GM19452 (cell line): ENCODE measurements at regions not wholly inside any gene's neighbourhood (a gene's known extent, or its start where the extent isn't known, plus 50 kb on each side); places are given as distances from the start of the nearest gene placed in this dataset.
"Not testable (repeated sequence)": the region's sequence is repeated elsewhere in the genome, so short reads cannot be mapped to it uniquely, and the experiment has no call there.

ENCODE experiments used
- ATAC-seq: cut with Tn5 transposase; IDR thresholded peaks from one replicate; pipeline ENCODE4 v1.9.1; 2021; ENCODE audit not compliant: unreplicated experiment

GRCh38 chr13:94824601-94825000, 112.3 kb upstream of the SOX21 start:
- no peak for ATAC-seq

- no peak for ATAC-seq
Measured at GRCh38 chr13:94822356-94822755, 110.0 kb upstream of the SOX21 start.

- ATAC-seq = no peak
Measured at GRCh38 chr13:94816256-94816655, 103.9 kb upstream of the SOX21 start.

GRCh38 chr13:94813920-94814475, 101.7 kb upstream of the SOX21 start:
- ATAC-seq = peak; percentile 93

GRCh38 chr13:94811753-94812152, 99.4 kb upstream of the SOX21 start:
- ATAC-seq = no peak

GRCh38 chr13:94800423-94800822, 88.1 kb upstream of the SOX21 start:
- no peak for ATAC-seq

GRCh38 chr13:94799299-94799698, 87.0 kb upstream of the SOX21 start:
- no peak for ATAC-seq

- no peak for ATAC-seq
Measured at GRCh38 chr13:94798738-94799137, 86.4 kb upstream of the SOX21 start.

- no peak for ATAC-seq
Measured at GRCh38 chr13:94795292-94795691, 82.9 kb upstream of the SOX21 start.

GRCh38 chr13:94786246-94786645, 73.9 kb upstream of the SOX21 start:
- ATAC-seq = not testable (repeated sequence)

- ATAC-seq = no peak
Measured at GRCh38 chr13:94784066-94784465, 71.7 kb upstream of the SOX21 start.

GRCh38 chr13:94783489-94783888, 71.1 kb upstream of the SOX21 start:
- ATAC-seq = no peak

GRCh38 chr13:94780421-94780820, 68.1 kb upstream of the SOX21 start:
- ATAC-seq = no peak

- no peak for ATAC-seq
Measured at GRCh38 chr13:94778986-94779385, 66.6 kb upstream of the SOX21 start.

- ATAC-seq = no peak
Measured at GRCh38 chr13:94778585-94778984, 66.2 kb upstream of the SOX21 start.

GRCh38 chr13:94776956-94777355, 64.6 kb upstream of the SOX21 start:
- no peak for ATAC-seq

GRCh38 chr13:94776300-94776699, 64.0 kb upstream of the SOX21 start:
- ATAC-seq = no peak

- no peak for ATAC-seq
Measured at GRCh38 chr13:94765814-94766213, 53.5 kb upstream of the SOX21 start.

- no peak for ATAC-seq
Measured at GRCh38 chr13:94764576-94765321, 52.4 kb upstream of the SOX21 start.
